Activated CD4-positive, alpha-beta T cell treated with anti-CD3 and anti-CD28 coated beads for 4 hours (primary cell): ENCODE measurements at regions not wholly inside any gene's neighbourhood (a gene's known extent, or its start where the extent isn't known, plus 50 kb on each side); places are given as distances from the start of the nearest gene placed in this dataset.

ENCODE experiments used
- DNase-seq, 2 donors: peaks; one replicate each; pipeline ENCODE4 v3.0.0-alpha.2; 2020

- DNase-seq: no peak
Measured at GRCh38 chrX:118167361-118167760, 50.8 kb upstream of the KLHL13 start.

GRCh38 chrX:118171356-118171755 is 54.7 kb upstream of the KLHL13 start:
- DNase-seq: no peak

GRCh38 chrX:118174516-118175098 is 58.0 kb upstream of the KLHL13 start:
- DNase-seq: no peak

- DNase-seq: no peak
Measured at GRCh38 chrX:118177708-118178107, 61.1 kb upstream of the KLHL13 start.

GRCh38 chrX:118178450-118178849 is 61.8 kb upstream of the KLHL13 start:
- DNase-seq: no peak

- no peak for DNase-seq
Measured at GRCh38 chrX:118179161-118179560, 62.6 kb upstream of the KLHL13 start.

GRCh38 chrX:118179718-118180117 is 63.1 kb upstream of the KLHL13 start:
- no peak for DNase-seq

- no peak for DNase-seq
Measured at GRCh38 chrX:118181030-118181429, 64.4 kb upstream of the KLHL13 start.

GRCh38 chrX:118182025-118182424 is 65.4 kb upstream of the KLHL13 start:
- DNase-seq: no peak

- no peak for DNase-seq
Measured at GRCh38 chrX:118182681-118183080, 66.1 kb upstream of the KLHL13 start.

- no peak for DNase-seq
Measured at GRCh38 chrX:118183606-118184005, 67.0 kb upstream of the KLHL13 start.

GRCh38 chrX:118187100-118187499 is 70.5 kb upstream of the KLHL13 start:
- DNase-seq: no peak

GRCh38 chrX:118189000-118189399 is 72.4 kb upstream of the KLHL13 start:
- no peak for DNase-seq

GRCh38 chrX:118189628-118190027 is 73.0 kb upstream of the KLHL13 start:
- DNase-seq: no peak

- no peak for DNase-seq
Measured at GRCh38 chrX:118197730-118198129, 81.1 kb upstream of the KLHL13 start.

GRCh38 chrX:118198577-118198976 is 82.0 kb upstream of the KLHL13 start:
- no peak for DNase-seq

- no peak for DNase-seq
Measured at GRCh38 chrX:118199997-118200396, 83.4 kb upstream of the KLHL13 start.

- DNase-seq: no peak
Measured at GRCh38 chrX:118205421-118206395, 89.1 kb upstream of the KLHL13 start.

GRCh38 chrX:118207831-118208453 is 91.3 kb upstream of the KLHL13 start:
- no peak for DNase-seq

- no peak for DNase-seq
Measured at GRCh38 chrX:118208481-118208880, 91.9 kb upstream of the KLHL13 start.

GRCh38 chrX:118211891-118212816 is 95.5 kb upstream of the KLHL13 start:
- no peak for DNase-seq

GRCh38 chrX:118212817-118213183 is 96.2 kb upstream of the KLHL13 start:
- DNase-seq: no peak

- DNase-seq: no peak
Measured at GRCh38 chrX:118215346-118215745, 98.7 kb upstream of the KLHL13 start.
